B cell (primary cell): ENCODE measurements at regions not wholly inside any gene's neighbourhood (a gene's known extent, or its start where the extent isn't known, plus 50 kb on each side); places are given as distances from the start of the nearest gene placed in this dataset.

Experiments used
- ATAC-seq: fragments of 200-7000 bp; cut with Tn5 transposase; one replicate; pipeline ENCODE4 v1.10.0; 2021; ENCODE audit warnings: low read depth, mild to moderate bottlenecking, moderate number of reproducible peaks, moderate library complexity
- CTCF ChIA-PET: fragments of 350-600 bp; sonication (Branson Sonifier 250); formaldehyde crosslinking; loops from one replicate; lab custom pipeline; 2021; ENCODE audit warnings: antibody characterized with exemption, inconsistent platforms; lab: Charles Lee
- POLR2A ChIA-PET: fragments of 350-600 bp; sonication (Branson Sonifier 250); formaldehyde crosslinking; loops from one replicate; lab custom pipeline; 2021; ENCODE audit warnings: antibody characterized with exemption; lab: Charles Lee
- DNase-seq: peaks from one replicate; pipeline ENCODE4 v3.0.0; 2013
- H2AFZ ChIP-seq: 2 replicates; pipeline ENCODE4 v1.6.1; 2012; ENCODE audit warnings: mild to moderate bottlenecking, low read depth, low read length; ENCODE audit not compliant: insufficient read depth, poor library complexity, severe bottlenecking
- H3K27ac ChIP-seq, 2 donors: 1 replicate in 1 of 2; 2 replicates in 1 of 2; pipeline ENCODE4 v1.5.1; 2012 to 2013; ENCODE audit warnings: low read length in 2 of 2, mild to moderate bottlenecking in 2 of 2, moderate library complexity in 1 of 2
- H3K27me3 ChIP-seq, 4 experiments: fragments of 200-600 bp in 1 of 4; sonication (generic) in 1 of 4; replicated peaks in 1 of 4; 1 replicate in 2 of 4; 2 replicates in 2 of 4; pipeline versions ENCODE4 v1.6.1 to v1.7.0; 2013 to 2016; ENCODE audit warnings: low read length in 3 of 4, mild to moderate bottlenecking in 2 of 4, mixed read lengths in 1 of 4, moderate library complexity in 1 of 4; ENCODE audit not compliant: insufficient read depth in 4 of 4, control insufficient read depth in 3 of 4; ENCODE audit errors: control extremely low read depth in 1 of 4
- H3K36me3 ChIP-seq, 2 experiments: replicated peaks in 1 of 2; 1 replicate in 1 of 2; 2 replicates in 1 of 2; pipeline versions ENCODE4 v1.6.1 to v1.7.1; 2013; ENCODE audit warnings: low read length in 1 of 2; ENCODE audit not compliant: insufficient read depth in 2 of 2, control insufficient read depth in 1 of 2; ENCODE audit errors: control extremely low read depth in 1 of 2, extremely low read depth in 1 of 2
- H3K4me1 ChIP-seq, 2 donors: fragments of 200-600 bp in 1 of 2; sonication (generic) in 1 of 2; 1 replicate in 1 of 2; 2 replicates in 1 of 2; pipeline versions ENCODE4 v1.5.1 to v1.6.1; 2013 to 2017; ENCODE audit warnings: low read length in 2 of 2; ENCODE audit not compliant: control insufficient read depth in 2 of 2, insufficient read depth in 2 of 2
- H3K4me2 ChIP-seq: replicated peaks from 2 replicates; pipeline ENCODE3; 2012; ENCODE audit warnings: mild to moderate bottlenecking, low read depth, low read length; ENCODE audit not compliant: poor library complexity, severe bottlenecking
- H3K4me3 ChIP-seq, 5 experiments: fragments of 200-600 bp in 1 of 5; sonication (generic) in 1 of 5; 1 replicate in 3 of 5; 2 replicates in 2 of 5; pipeline versions ENCODE4 v1.5.1 to v1.7.0; 2011 to 2016; ENCODE audit warnings: low read length in 4 of 5, mild to moderate bottlenecking in 4 of 5, low read depth in 2 of 5, control low read depth in 1 of 5, moderate library complexity in 1 of 5; ENCODE audit not compliant: insufficient read depth in 1 of 5; ENCODE audit errors: control extremely low read depth in 1 of 5, extremely low read depth in 1 of 5
- H3K79me2 ChIP-seq: fragments of 200-600 bp; sonication (generic); one replicate; pipeline ENCODE4 v1.6.0; 2016; ENCODE audit warnings: low read length; ENCODE audit not compliant: control insufficient read depth, insufficient read depth
- H3K9ac ChIP-seq: fragments of 200-600 bp; sonication (generic); 2 replicates; pipeline ENCODE4 v1.6.1; 2017; ENCODE audit warnings: mild to moderate bottlenecking, low read length, moderate library complexity
- H3K9me3 ChIP-seq, 3 donors: one replicate each; pipeline versions ENCODE4 v1.6.1 to v1.7.1; 2013; ENCODE audit warnings: low read length in 2 of 3; ENCODE audit not compliant: control insufficient read depth in 2 of 3, insufficient read depth in 1 of 3; ENCODE audit errors: control extremely low read depth in 1 of 3
- H4K20me1 ChIP-seq: 2 replicates; pipeline ENCODE4 v1.6.0; 2012; ENCODE audit warnings: mild to moderate bottlenecking, low read length; ENCODE audit not compliant: insufficient read depth, control insufficient read depth, poor library complexity, severe bottlenecking
- H3K27ac Mint-ChIP-seq: one replicate; pipeline ENCODE4 v1.8.0; 2021; ENCODE audit warnings: mixed read lengths
- H3K27me3 Mint-ChIP-seq: one replicate; pipeline ENCODE4 v1.8.0; 2021; ENCODE audit warnings: mixed read lengths
- H3K4me1 Mint-ChIP-seq: one replicate; pipeline ENCODE4 v1.8.0; 2021; ENCODE audit warnings: mixed read lengths
- H3K4me3 Mint-ChIP-seq: one replicate; pipeline ENCODE4 v1.8.0; 2021; ENCODE audit warnings: mixed read lengths
- H3K9me3 Mint-ChIP-seq: one replicate; pipeline ENCODE4 v1.8.0; 2022; ENCODE audit warnings: mixed read lengths; ENCODE audit not compliant: insufficient read depth
- CTCF ChIP-seq: fragments of 200-600 bp; IDR thresholded peaks from one replicate; pipeline ENCODE4 v1.8.0; 2022; ENCODE audit warnings: antibody characterized with exemption, mild to moderate bottlenecking
- EZH2 ChIP-seq: IDR thresholded peaks from 2 replicates; pipeline ENCODE4 v1.6.1; 2012; ENCODE audit warnings: borderline replicate concordance, low read depth, mild to moderate bottlenecking, moderate library complexity, low read length; ENCODE audit not compliant: insufficient read depth, poor library complexity, severe bottlenecking
- WGBS: methylation state at CpG from one replicate; pipeline ENCODE4 v1.1.5; 2013; ENCODE audit warnings: missing lambda C conversion rate; ENCODE audit not compliant: insufficient coverage; 5-methylcytosine and 5-hydroxymethylcytosine counted together
- intact Hi-C: fragments of 100-400 bp; cut with micrococcal nuclease; formaldehyde crosslinking; loops from one replicate; pipeline ENCODE4 v1.10.0; 2022

GRCh38 chr2:114167799-114168198, 274.6 kb upstream of the DPP10 start:
- ATAC-seq (no peak), DNase-seq (no peak)
- H3K36me3 ChIP-seq: no peaks in the 10 kb centered on the region
- Mint-ChIP-seq H3K9me3 (peaks cover 5% of the 10 kb centered on the region), H3K4me1 (no peaks in the 10 kb centered on the region), H3K27me3 (peaks cover 18% of the 10 kb centered on the region), H3K4me3 (no peak overlapping the region), H3K27ac (no peak overlapping the region)
- TF ChIP-seq CTCF (no peak), EZH2 (no peak)
- no peak overlapping the region for H3K9ac ChIP-seq
- no peaks in the 10 kb centered on the region for H3K4me1 ChIP-seq
- H2AFZ ChIP-seq: no peak overlapping the region
- H3K79me2 ChIP-seq: no peaks in the 10 kb centered on the region
- ChIA-PET POLR2A (no interaction called here), CTCF (no interaction called here)
- no peaks in the 10 kb centered on the region for H3K27me3 ChIP-seq
- intact Hi-C loops: no loop called here
- H4K20me1 ChIP-seq: no peaks in the 10 kb centered on the region
- H3K4me3 ChIP-seq: no peak overlapping the region
- no peak overlapping the region for H3K4me2 ChIP-seq
- 92% methylated on average over 2 of the region's 2 CpGs for WGBS
- H3K9me3 ChIP-seq: no peaks in the 10 kb centered on the region
- no peak overlapping the region for H3K27ac ChIP-seq

- DNase-seq: no peak
- H2AFZ ChIP-seq: no peak overlapping the region
- H3K9me3 ChIP-seq: peaks cover 0 to 1% (median 0%) of the 10 kb centered on the region in 3 donors
- H3K36me3 ChIP-seq: no peaks in the 10 kb centered on the region
- Mint-ChIP-seq H3K4me1 (no peaks in the 10 kb centered on the region), H3K27ac (no peak overlapping the region), H3K27me3 (peaks cover 26% of the 10 kb centered on the region), H3K4me3 (no peak overlapping the region), H3K9me3 (peaks cover 4% of the 10 kb centered on the region)
- H3K27me3 ChIP-seq: no peaks in the 10 kb centered on the region
- intact Hi-C loops: no loop called here
- no peak overlapping the region for H3K4me2 ChIP-seq
- H3K4me1 ChIP-seq: no peaks in the 10 kb centered on the region
- no peaks in the 10 kb centered on the region for H3K79me2 ChIP-seq
- POLR2A ChIA-PET: no interaction called here
- WGBS: 57% methylated on average over 1 of the region's 1 CpG
- H3K27ac ChIP-seq: no peak overlapping the region
- no peak overlapping the region for H3K9ac ChIP-seq
- no peak overlapping the region for H3K4me3 ChIP-seq
- TF ChIP-seq CTCF (no peak), EZH2 (no peak)
- CTCF ChIA-PET: no interaction called here
- no peak for ATAC-seq
- H4K20me1 ChIP-seq: no peaks in the 10 kb centered on the region
Measured at GRCh38 chr2:114170070-114170469, 272.4 kb upstream of the DPP10 start.
